ENCODE measurements at regions not wholly inside any gene's neighbourhood (a gene's known extent, or its start where the extent isn't known, plus 50 kb on each side); places are given as distances from the start of the nearest gene placed in this dataset.

DNA sequence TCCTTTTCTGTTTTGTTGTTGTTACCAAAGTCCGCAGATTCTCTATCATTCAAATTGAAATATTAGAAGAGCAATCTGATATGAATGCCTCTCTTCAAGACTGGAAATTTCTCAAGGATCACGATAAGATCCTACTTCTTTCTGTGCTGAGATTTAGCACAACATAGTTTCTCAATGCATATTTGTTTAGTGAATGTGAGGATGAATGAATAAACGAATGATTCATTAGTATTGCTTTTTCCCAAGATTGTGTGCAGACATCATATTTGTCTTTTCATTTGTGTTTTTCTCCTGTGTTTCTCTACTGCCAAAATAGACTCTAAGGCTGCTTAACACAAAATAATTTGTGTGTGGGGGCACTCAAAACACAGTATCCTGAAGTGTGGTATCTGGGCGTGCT, 862.7 kb upstream of the MAP3K7 start:
- no peak for DNase-seq (ENCODE audit: low spot score)

DNA sequence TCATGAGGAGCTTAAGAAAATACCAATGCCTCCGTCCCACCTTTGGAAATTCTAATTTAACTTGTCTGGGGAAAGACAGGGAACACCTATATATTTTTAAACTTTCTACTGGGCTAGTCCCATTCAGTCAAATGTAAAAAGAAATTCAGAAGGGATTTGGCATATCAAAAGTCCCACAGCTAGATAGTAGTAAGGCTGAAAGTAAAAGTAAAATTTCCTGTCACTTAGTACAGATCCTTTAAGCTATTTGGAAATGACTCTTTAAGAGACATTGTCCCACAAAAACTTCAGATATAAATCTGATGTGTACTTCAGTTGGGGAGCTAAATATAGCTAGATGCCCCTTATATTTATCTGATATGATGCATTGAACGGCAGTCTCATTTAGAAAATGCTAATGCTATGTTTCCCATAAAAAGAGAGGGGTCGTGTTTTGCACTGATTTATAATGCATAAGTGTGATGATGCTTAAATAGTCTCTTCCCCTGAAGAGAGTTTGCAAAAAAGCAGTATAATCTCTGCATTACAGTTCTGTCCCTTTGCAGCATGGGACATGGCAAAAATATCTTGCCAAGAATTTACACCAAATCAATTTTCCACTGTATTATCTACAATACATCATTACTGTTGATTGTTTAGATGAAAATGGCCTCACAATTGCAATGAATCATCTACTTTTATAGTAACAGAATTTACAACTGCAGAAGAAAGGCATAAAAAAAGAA, 860.8 kb upstream of the MAP3K7 start:
- no peak for DNase-seq (ENCODE audit: low spot score)

- no peak for DNase-seq (ENCODE audit: low spot score)
Observed at GRCh38 chr6:91447081-91447480, 860.2 kb upstream of the MAP3K7 start.

- no peak for DNase-seq (ENCODE audit: low spot score)
Observed at GRCh38 chr6:91443405-91443804, 856.5 kb upstream of the MAP3K7 start.

- DNase-seq (ENCODE audit: low spot score): no peak
Observed at GRCh38 chr6:91442342-91442741, 855.5 kb upstream of the MAP3K7 start.

- DNase-seq (ENCODE audit: low spot score): no peak
Observed at GRCh38 chr6:91438570-91438969, 851.7 kb upstream of the MAP3K7 start.

DNA sequence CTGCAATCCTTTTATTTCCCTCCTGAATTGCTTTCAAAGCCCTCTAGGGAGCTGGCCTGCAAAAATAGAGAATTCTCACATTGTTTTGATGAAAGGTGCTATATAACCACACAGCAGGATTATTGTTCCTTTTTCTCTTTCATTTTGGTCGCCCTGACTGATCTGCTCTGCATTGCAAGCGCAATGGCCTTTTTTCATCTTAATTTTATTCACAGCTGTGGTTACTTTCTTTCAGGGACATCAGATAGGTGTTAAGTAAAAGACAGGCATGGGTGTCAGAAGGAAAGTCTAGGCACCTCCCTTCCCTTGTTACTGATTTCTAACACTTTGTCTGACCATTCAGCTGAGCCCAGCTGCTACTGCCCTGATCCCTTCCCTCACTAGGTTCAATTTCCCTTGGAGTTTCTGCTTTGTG, 850.5 kb upstream of the MAP3K7 start:
- DNase-seq (ENCODE audit: low spot score): no peak

GRCh38 chr6:91436448-91436847, 849.6 kb upstream of the MAP3K7 start:
- no peak for DNase-seq (ENCODE audit: low spot score)

DNA sequence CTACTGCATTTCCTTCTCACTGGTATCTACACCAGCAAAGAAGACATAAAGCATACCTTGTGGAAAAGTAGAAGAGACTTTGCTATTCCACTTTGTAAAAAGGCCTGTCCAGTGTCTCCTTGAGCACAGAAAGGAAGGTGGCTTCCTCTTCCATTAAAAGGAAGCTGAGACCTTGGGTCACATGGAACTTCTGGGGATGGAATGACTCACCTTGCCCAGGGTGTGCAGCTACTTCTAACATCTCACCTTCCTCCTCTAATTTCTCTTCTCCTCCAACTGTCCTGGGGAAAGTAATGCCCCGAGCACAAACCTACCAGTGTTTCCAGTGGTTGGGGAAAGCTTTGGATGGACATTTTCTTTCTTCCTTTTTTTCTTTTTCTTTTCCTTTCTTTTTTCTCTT, 848.8 kb upstream of the MAP3K7 start:
- DNase-seq (ENCODE audit: low spot score): no peak

DNA sequence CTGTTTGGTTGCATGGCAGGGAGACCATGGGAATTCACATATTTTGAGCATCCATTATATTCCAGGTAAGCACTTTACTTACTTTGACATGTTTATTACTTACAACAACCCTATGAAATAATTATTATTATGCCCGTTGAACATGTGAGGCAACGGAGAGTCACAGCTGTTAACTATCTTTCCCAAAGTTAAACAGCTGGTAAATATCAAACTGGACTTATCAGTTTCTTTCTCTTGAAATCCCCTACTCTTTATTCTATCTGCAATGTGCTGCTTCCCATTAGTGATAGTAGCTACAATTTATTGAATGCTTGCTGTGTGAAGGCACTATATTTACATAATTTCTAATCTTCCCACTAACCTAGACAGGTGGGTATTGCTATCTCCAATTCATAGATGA, 847.7 kb upstream of the MAP3K7 start:
- DNase-seq (ENCODE audit: low spot score): no peak

- no peak for DNase-seq (ENCODE audit: low spot score)
Observed at GRCh38 chr6:91433660-91434534, 847.0 kb upstream of the MAP3K7 start.

GRCh38 chr6:91428953-91429560, 842.2 kb upstream of the MAP3K7 start:
- DNase-seq (ENCODE audit: low spot score): no peak

DNA sequence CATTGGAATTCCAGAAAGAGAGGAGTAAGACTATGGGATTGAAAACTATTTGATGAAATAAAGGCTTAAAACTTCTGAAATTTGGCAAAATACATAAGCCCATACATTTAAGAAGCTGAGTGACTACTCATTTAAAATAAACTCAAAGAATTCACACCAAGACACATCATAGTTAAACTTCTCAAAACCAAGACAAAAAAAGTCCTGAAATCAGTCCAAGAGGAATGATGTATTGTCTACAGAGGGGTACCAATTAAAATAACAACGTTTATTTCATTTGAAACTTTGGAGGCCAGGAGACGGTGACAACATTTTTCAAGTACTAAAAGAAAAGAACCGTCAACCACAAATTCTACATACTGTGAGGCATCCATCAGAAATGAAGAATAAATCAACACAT, 841.4 kb upstream of the MAP3K7 start:
- DNase-seq (ENCODE audit: low spot score): no peak

DNA sequence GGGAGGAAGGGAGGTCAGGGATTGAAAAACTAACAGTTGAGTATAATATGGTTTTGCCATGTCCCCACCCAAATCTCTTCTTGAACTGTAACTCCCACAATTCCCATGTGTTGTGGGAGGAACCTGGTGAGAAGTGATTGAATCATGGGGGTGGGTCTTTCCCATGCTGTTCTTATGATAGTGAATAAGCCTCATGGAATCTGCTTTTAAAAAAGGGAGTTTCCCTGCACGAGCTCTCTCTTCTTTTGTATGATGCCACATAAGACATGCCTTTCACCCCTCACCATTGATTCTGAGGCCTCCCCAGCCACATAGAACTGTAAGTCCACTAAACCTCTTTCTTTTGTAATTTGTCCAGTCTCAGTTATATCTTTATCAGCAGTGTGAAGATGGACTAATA, 833.4 kb upstream of the MAP3K7 start:
- no peak for DNase-seq (ENCODE audit: low spot score)

DNA sequence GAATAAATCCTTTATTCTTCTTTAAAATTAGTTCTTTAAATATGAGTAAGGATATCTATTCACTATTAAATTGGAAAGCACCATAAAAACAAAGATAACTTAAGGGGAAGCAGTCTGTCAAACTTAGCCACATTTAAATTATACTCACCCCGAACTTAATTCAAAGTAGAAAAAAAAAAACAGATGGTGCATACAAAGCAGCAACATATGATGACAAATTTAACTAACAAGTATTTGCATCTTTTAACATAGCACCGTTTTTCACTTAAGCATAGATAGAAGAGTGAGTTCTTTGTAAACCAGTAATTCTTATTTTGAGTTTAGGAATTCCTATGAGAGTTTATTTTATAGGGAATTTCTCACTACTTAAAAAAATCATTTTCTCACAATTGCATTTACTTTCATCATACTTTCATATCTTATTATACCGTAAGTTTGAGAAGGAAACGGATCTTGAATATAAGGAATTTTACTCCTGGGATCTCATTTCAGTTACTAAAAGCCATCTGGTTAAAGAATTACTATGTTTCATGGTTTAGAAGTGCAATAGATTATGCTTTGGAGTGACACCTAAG, 828.2 kb upstream of the MAP3K7 start:
- DNase-seq (ENCODE audit: low spot score): no peak

GRCh38 chr6:91412532-91412931, 825.7 kb upstream of the MAP3K7 start:
- no peak for DNase-seq (ENCODE audit: low spot score)

DNA sequence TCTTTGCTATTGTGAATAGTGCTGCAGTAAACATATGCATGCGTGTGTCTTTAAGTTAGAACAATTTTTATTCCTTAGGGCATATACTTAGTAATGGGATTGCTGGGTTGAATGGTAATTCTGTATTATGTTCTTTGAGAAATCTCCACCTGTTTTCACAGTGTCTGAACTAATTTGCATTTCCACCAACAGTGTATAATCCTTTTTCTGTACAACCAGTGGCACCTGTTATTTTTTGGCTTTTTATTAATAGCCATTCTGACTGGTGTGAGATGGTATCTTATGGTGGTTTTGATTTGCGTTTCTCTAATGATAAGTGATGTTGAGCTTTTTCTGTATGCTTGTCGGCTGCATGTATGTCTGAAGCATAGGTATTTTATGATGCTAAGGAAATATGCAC, 820.8 kb upstream of the MAP3K7 start:
- DNase-seq (ENCODE audit: low spot score): no peak

- DNase-seq (ENCODE audit: low spot score): no peak
Observed at GRCh38 chr6:91392951-91393350, 806.1 kb upstream of the MAP3K7 start.

DNA sequence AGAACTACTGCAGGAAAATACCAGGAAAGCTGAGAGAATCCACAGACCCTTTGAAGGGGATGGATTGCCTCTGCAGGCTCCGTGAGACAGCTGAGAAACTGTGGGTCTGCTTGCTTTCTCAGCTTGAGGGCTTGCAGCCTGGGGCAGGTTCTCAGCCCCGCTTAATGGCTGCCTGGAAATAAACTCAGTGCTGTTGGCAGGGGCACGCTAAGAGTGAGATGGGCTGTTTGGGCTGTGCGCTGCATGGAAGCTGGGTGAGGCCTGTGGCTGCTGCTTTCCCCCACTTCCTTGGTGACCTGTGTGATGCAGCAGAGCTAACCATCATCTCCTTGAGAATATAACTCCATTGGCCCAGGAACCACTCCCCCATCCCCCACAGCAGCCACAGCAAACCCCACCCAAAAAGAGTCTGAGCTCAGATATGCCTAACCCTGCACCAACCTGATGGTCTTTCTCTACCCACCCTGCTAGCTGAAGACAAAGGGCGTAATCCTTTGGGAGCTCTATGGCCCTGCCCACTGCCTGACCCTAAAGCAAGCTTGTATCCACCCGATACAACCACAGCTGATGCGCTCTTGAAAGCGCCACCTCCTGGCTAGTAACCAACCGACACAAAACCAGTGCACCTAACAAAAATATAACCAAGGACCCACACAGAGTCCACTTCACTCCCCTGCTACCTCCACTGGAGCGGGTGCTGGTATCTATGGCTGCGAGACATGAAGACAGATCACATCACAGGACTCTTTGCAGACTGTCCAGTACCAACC, 800.6 kb upstream of the MAP3K7 start:
- no peak for DNase-seq (ENCODE audit: low spot score)

DNA sequence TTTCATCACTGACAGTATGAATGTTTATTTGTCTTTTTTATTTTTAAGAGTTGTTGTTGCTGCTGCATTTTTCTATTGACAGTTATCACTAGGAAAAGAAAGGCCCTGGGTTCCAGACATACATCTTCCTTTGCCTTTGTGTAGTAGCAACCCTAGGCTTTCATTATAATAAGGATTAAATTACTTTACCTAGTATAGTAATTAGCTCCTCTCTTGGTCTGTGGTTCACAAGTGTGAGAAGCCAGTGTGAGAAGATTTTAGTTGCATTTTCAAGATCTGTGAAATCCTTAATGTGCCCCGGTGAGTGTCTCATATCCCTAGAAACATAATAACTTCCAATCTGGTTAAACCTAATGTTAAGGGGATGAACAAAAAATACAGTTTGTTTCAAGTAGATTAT, 799.3 kb upstream of the MAP3K7 start:
- no peak for DNase-seq (ENCODE audit: low spot score)

GRCh38 chr6:91383207-91383606, 796.3 kb upstream of the MAP3K7 start:
- no peak for DNase-seq (ENCODE audit: low spot score)

GRCh38 chr6:91376686-91377085, 789.8 kb upstream of the MAP3K7 start:
- peak; percentile 23 for DNase-seq (ENCODE audit: low spot score)
